CD14-positive monocyte (primary cell): ENCODE measurements at regions not wholly inside any gene's neighbourhood (a gene's known extent, or its start where the extent isn't known, plus 50 kb on each side); places are given as distances from the start of the nearest gene placed in this dataset.

Experiments used
- DNase-seq, 3 donors: peaks; one replicate each; pipeline ENCODE4 v3.0.0-alpha.2; 2011 to 2022
- H2AFZ ChIP-seq: 2 replicates; pipeline ENCODE4 v1.6.0; 2012; ENCODE audit warnings: mild to moderate bottlenecking, low read depth, low read length, inconsistent platforms; ENCODE audit not compliant: insufficient read depth, poor library complexity, severe bottlenecking
- H3K27ac ChIP-seq, 2 donors: 1 replicate in 1 of 2; 2 replicates in 1 of 2; pipeline ENCODE4 v1.5.1; 2012 to 2013; ENCODE audit warnings: low read length in 2 of 2, control low read depth in 1 of 2, inconsistent platforms in 1 of 2, low read depth in 1 of 2, mild to moderate bottlenecking in 1 of 2
- H3K27me3 ChIP-seq, 2 donors: one replicate each; pipeline versions ENCODE4 v1.6.0 to v1.6.1; 2011 to 2013; ENCODE audit warnings: low read length in 2 of 2; ENCODE audit not compliant: control insufficient read depth in 2 of 2, insufficient read depth in 2 of 2
- H3K36me3 ChIP-seq, 2 donors: replicated peaks in 1 of 2; 1 replicate in 1 of 2; 2 replicates in 1 of 2; pipeline versions ENCODE4 v1.5.1 to v1.6.1; 2012 to 2013; ENCODE audit warnings: low read length in 2 of 2, control low read depth in 1 of 2, inconsistent platforms in 1 of 2, mild to moderate bottlenecking in 1 of 2; ENCODE audit not compliant: insufficient read depth in 2 of 2, control insufficient read depth in 1 of 2
- H3K4me1 ChIP-seq, 2 donors: 1 replicate in 1 of 2; 2 replicates in 1 of 2; pipeline versions ENCODE4 v1.5.1 to v1.6.1; 2012 to 2013; ENCODE audit warnings: low read length in 2 of 2, control low read depth in 1 of 2, inconsistent platforms in 1 of 2, mild to moderate bottlenecking in 1 of 2, moderate library complexity in 1 of 2; ENCODE audit not compliant: insufficient read depth in 2 of 2, control insufficient read depth in 1 of 2
- H3K4me2 ChIP-seq: replicated peaks from 2 replicates; pipeline ENCODE3; 2012; ENCODE audit warnings: low read length, moderate library complexity, mild to moderate bottlenecking; ENCODE audit not compliant: poor library complexity, severe bottlenecking; ENCODE audit errors: extremely low read depth
- H3K4me3 ChIP-seq, 3 experiments: fragments of 200-600 bp in 1 of 3; sonication (generic) in 1 of 3; replicated peaks in 1 of 3; 1 replicate in 2 of 3; 2 replicates in 1 of 3; pipeline ENCODE4 v1.5.1; 2011 to 2013; ENCODE audit warnings: low read length in 3 of 3, mild to moderate bottlenecking in 3 of 3, control low read depth in 2 of 3, low read depth in 2 of 3, inconsistent platforms in 1 of 3, moderate library complexity in 1 of 3
- H3K79me2 ChIP-seq: 2 replicates; pipeline ENCODE4 v1.6.0; 2012; ENCODE audit warnings: mild to moderate bottlenecking, control low read depth, inconsistent platforms, low read length, moderate library complexity; ENCODE audit not compliant: insufficient read depth
- H3K9ac ChIP-seq: 2 replicates; pipeline ENCODE4 v1.6.0; 2017; ENCODE audit warnings: low read length, mild to moderate bottlenecking; ENCODE audit not compliant: insufficient read depth, poor library complexity, severe bottlenecking
- H3K9me3 ChIP-seq, 2 donors: replicated peaks in 1 of 2; 1 replicate in 1 of 2; 2 replicates in 1 of 2; pipeline versions ENCODE4 v1.5.1 to v1.6.1; 2012 to 2013; ENCODE audit warnings: low read length in 2 of 2, control low read depth in 1 of 2; ENCODE audit not compliant: control insufficient read depth in 1 of 2, insufficient read depth in 1 of 2
- H4K20me1 ChIP-seq: 2 replicates; pipeline ENCODE4 v1.6.0; 2012; ENCODE audit warnings: mild to moderate bottlenecking, low read length, control low read depth, moderate library complexity; ENCODE audit not compliant: insufficient read depth
- H3K27ac Mint-ChIP-seq, 7 donors: one replicate each; pipeline ENCODE4 v1.8.0; 2020; ENCODE audit warnings: mild to moderate bottlenecking in 7 of 7, mixed read lengths in 7 of 7, moderate library complexity in 6 of 7, inconsistent platforms in 2 of 7
- H3K27me3 Mint-ChIP-seq, 3 donors: one replicate each; pipeline ENCODE4 v1.8.0; 2021 to 2022; ENCODE audit warnings: low read depth in 3 of 3, mild to moderate bottlenecking in 3 of 3, mixed read lengths in 3 of 3, moderate library complexity in 3 of 3, inconsistent platforms in 1 of 3
- H3K36me3 Mint-ChIP-seq, 2 donors: one replicate each; pipeline ENCODE4 v1.8.0; 2020; ENCODE audit warnings: mixed read lengths in 2 of 2, inconsistent platforms in 1 of 2, mild to moderate bottlenecking in 1 of 2
- H3K4me1 Mint-ChIP-seq: one replicate; pipeline ENCODE4 v1.8.0; 2020; ENCODE audit warnings: mild to moderate bottlenecking, mixed read lengths
- H3K4me3 Mint-ChIP-seq, 2 donors: one replicate each; pipeline ENCODE4 v1.8.0; 2020; ENCODE audit warnings: mild to moderate bottlenecking in 2 of 2, mixed read lengths in 2 of 2, moderate library complexity in 1 of 2
- H3K9me3 Mint-ChIP-seq, 7 donors: one replicate each; pipeline ENCODE4 v1.8.0; 2020 to 2022; ENCODE audit warnings: mixed read lengths in 7 of 7, mild to moderate bottlenecking in 6 of 7, moderate library complexity in 6 of 7, inconsistent platforms in 2 of 7
- CTCF ChIP-seq: fragments of 200-600 bp; IDR thresholded peaks from one replicate; pipeline ENCODE4 v1.8.0; 2022; ENCODE audit warnings: antibody characterized with exemption, mild to moderate bottlenecking
- WGBS: methylation state at CpG from one replicate; pipeline ENCODE4 v1.1.5; 2013; ENCODE audit warnings: missing lambda C conversion rate; ENCODE audit not compliant: insufficient coverage; 5-methylcytosine and 5-hydroxymethylcytosine counted together
- intact Hi-C, 2 donors: fragments of 100-400 bp; cut with micrococcal nuclease; formaldehyde crosslinking; loops; one replicate each; pipeline versions ENCODE4 v1.15.0 to v1.15.1; 2023

DNA sequence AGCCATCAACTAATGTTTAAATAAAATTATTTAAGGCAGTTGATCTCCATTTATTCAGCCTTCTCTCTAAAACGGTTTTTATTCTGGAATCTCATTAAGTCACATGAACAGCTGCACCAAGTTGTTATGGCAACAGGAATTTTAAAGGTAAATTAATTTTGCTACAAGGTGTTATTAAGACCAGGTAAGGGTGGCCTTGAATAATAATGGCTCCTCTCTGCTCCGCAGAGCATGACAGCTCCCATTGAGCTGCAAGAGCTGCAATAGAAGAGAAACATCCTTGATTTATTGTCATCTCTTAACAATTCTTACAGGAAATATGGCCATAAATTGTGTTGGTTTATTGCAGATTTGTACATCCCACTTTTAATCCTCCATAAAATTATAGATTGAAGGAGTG lies 165.8 kb downstream of the KLF6 start:
- Histone ChIP-seq H2AFZ (no peak overlapping the region), H3K4me2 (no peak overlapping the region), H3K4me3 (no peak overlapping the region), H3K36me3 (no peaks in the 10 kb centered on the region), H3K27me3 (no peaks in the 10 kb centered on the region), H3K9ac (no peak overlapping the region), H3K27ac (no peak overlapping the region), H4K20me1 (no peaks in the 10 kb centered on the region), H3K9me3 (peaks cover 2 to 10% of the 10 kb centered on the region in 2 donors), H3K4me1 (no peaks in the 10 kb centered on the region), H3K79me2 (no peaks in the 10 kb centered on the region)
- H3K27ac Mint-ChIP-seq: no peak overlapping the region
- peaks cover 5 to 13% (median 10%) of the 10 kb centered on the region in 7 donors for H3K9me3 Mint-ChIP-seq
- TF ChIP-seq CTCF: no peak
- no peaks in the 10 kb centered on the region for H3K4me1 Mint-ChIP-seq
- no peak overlapping the region for H3K4me3 Mint-ChIP-seq
- H3K27me3 Mint-ChIP-seq: peaks cover 0 to 5% (median 0%) of the 10 kb centered on the region in 3 donors
- H3K36me3 Mint-ChIP-seq: no peaks in the 10 kb centered on the region
- DNase-seq: no peak
- WGBS: no CpG with 5 or more reads among the region's 2 CpGs
- intact Hi-C loops: no loop called here

DNA sequence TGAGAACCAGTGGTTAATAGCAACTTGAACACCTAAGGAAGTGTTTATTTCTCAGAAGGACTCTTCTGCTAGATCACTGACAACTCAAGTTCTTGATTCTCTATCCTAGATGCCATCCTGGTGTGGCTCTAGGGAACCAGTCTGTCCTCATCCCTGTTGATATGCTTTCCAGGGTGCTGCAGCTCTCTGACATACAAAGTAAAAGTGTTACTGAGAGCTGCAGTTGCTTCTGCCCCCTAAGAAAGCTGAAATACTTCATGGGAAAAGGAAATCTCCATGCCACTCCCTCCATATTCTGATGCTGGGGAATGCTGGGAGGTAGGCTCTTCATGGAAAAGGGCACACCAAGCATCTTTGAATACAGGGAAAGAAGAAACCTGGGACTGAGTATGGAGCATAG lies 168.1 kb downstream of the KLF6 start:
- Histone ChIP-seq H3K4me3 (no peak overlapping the region), H2AFZ (no peak overlapping the region), H3K27ac (no peak overlapping the region), H3K4me1 (no peaks in the 10 kb centered on the region), H3K79me2 (no peaks in the 10 kb centered on the region), H3K9ac (no peak overlapping the region), H3K9me3 (peaks cover 2 to 19% of the 10 kb centered on the region in 2 donors), H3K27me3 (no peaks in the 10 kb centered on the region), H4K20me1 (no peaks in the 10 kb centered on the region), H3K4me2 (no peak overlapping the region), H3K36me3 (no peaks in the 10 kb centered on the region)
- Mint-ChIP-seq H3K4me1 (no peaks in the 10 kb centered on the region), H3K27me3 (peaks cover 0 to 5% (median 2%) of the 10 kb centered on the region in 3 donors), H3K36me3 (no peaks in the 10 kb centered on the region), H3K9me3 (peaks cover 5 to 18% (median 16%) of the 10 kb centered on the region in 7 donors), H3K27ac (no peak overlapping the region), H3K4me3 (no peak overlapping the region)
- DNase-seq: no peak
- TF ChIP-seq CTCF: no peak
- intact Hi-C loops: no loop called here
